Thyroid gland (tissue), 4 donors: ENCODE measurements at regions not wholly inside any gene's neighbourhood (a gene's known extent, or its start where the extent isn't known, plus 50 kb on each side); places are given as distances from the start of the nearest gene placed in this dataset.

Experiments used
- DNase-seq, 2 donors: peaks; one replicate each; pipeline ENCODE4 v3.0.0-alpha.2; 2019
- H3K27ac ChIP-seq, 3 donors: fragments of 200-600 bp; sonication (generic); 1 replicate in 2 of 3; 2 replicates in 1 of 3; pipeline ENCODE4 v1.5.1; 2016 to 2019; ENCODE audit warnings: mild to moderate bottlenecking in 1 of 3, moderate library complexity in 1 of 3
- H3K27me3 ChIP-seq: fragments of 200-600 bp; sonication (generic); one replicate; pipeline ENCODE4 v1.5.1; 2019
- H3K36me3 ChIP-seq, 2 donors: fragments of 200-600 bp; sonication (generic); one replicate each; pipeline ENCODE4 v1.5.1; 2016 to 2019
- H3K4me1 ChIP-seq, 2 donors: fragments of 200-600 bp; sonication (generic); one replicate each; pipeline ENCODE4 v1.5.1; 2017 to 2019
- H3K4me3 ChIP-seq, 3 donors: fragments of 200-600 bp; sonication (generic); replicated peaks in 1 of 3; 1 replicate in 2 of 3; 2 replicates in 1 of 3; pipeline ENCODE4 v1.5.1; 2016; ENCODE audit warnings: mild to moderate bottlenecking in 1 of 3
- H3K9me3 ChIP-seq: fragments of 200-600 bp; sonication (generic); one replicate; pipeline ENCODE4 v1.5.1; 2017
- POLR2A ChIP-seq, 2 donors: fragments of 450-650 bp; IDR thresholded peaks; one replicate each; pipeline ENCODE4 v1.6.1; 2017; ENCODE audit warnings: antibody characterized with exemption in 2 of 2, mild to moderate bottlenecking in 2 of 2, moderate library complexity in 1 of 2
- WGBS, 2 donors: methylation state at CpG; one replicate each; pipeline ENCODE4 v1.1.5; 2017; 5-methylcytosine and 5-hydroxymethylcytosine counted together
- intact Hi-C: fragments of 100-400 bp; cut with DNase I; formaldehyde crosslinking; loops from one replicate; pipeline ENCODE4 v1.15.1; 2023
- TF ChIP-seq, protein P1 (sequence below), 6 experiments: fragments of 200-600 bp in 3 of 6; fragments of 450-650 bp in 3 of 6; sonication (generic) in 3 of 6; IDR thresholded peaks; one replicate each; pipeline ENCODE4 v1.5.1; 2016 to 2019; ENCODE audit warnings: antibody characterized with exemption in 6 of 6, mild to moderate bottlenecking in 2 of 6, inconsistent platforms in 1 of 6, moderate library complexity in 1 of 6

DNA sequence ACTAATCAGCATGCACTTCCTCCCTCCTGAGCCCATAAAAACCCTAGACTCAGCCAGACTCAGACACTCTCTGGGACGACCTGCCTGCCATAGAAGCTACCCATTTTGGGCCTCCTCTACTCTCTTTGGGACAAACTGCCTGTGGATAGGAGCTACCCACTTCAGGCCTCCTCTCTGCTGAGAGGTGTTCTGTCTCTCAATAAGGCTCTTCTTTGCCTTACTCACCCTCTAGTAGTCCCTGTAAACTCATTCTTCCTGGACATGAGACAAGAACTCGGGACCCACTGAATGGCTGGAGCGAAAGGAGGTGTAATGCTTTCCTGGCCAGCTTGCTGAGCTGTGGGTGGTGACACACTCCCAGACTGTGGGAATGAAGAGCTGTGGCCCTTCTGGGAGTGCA, 424.8 kb upstream of the FZD8 start:
- Histone ChIP-seq H3K27ac (no peak overlapping the region), H3K4me1 (no peaks in the 10 kb centered on the region), H3K4me3 (no peak overlapping the region), H3K27me3 (no peaks in the 10 kb centered on the region), H3K36me3 (no peaks in the 10 kb centered on the region), H3K9me3 (no peaks in the 10 kb centered on the region)
- DNase-seq, result no peak
- intact Hi-C loops, result no loop called here
- WGBS, 2 donors, result 88 to 96% methylated on average over 3 of the region's 3 CpGs
- no peak for TF ChIP-seq POLR2A (IDR thresholded peaks at IDR 0.05)
- TF ChIP-seq, protein P1, sequence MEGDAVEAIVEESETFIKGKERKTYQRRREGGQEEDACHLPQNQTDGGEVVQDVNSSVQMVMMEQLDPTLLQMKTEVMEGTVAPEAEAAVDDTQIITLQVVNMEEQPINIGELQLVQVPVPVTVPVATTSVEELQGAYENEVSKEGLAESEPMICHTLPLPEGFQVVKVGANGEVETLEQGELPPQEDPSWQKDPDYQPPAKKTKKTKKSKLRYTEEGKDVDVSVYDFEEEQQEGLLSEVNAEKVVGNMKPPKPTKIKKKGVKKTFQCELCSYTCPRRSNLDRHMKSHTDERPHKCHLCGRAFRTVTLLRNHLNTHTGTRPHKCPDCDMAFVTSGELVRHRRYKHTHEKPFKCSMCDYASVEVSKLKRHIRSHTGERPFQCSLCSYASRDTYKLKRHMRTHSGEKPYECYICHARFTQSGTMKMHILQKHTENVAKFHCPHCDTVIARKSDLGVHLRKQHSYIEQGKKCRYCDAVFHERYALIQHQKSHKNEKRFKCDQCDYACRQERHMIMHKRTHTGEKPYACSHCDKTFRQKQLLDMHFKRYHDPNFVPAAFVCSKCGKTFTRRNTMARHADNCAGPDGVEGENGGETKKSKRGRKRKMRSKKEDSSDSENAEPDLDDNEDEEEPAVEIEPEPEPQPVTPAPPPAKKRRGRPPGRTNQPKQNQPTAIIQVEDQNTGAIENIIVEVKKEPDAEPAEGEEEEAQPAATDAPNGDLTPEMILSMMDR (IDR thresholded peaks at IDR 0.05), result no peak

DNA sequence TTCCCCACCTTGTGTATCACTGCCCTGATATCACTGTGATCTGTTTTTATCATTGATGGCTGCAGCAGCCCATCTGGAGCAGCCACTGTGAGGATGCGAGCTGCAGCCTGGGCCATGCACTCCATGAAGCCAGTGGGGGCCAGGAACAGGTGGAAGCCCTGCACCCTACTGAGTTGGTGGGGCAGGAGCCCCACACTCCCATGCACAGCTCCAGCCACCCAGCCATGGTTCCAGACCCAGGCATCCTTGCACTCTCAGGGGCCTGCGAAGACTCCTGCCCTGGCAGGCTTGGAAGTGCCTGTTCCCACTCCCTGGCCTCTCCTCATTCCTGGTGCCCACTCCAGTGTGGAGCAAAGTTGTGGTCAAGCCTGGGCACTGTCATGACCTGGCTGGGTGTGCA, 424.0 kb upstream of the FZD8 start:
- intact Hi-C loops, result no loop called here
- Histone ChIP-seq H3K27me3 (no peaks in the 10 kb centered on the region), H3K36me3 (no peaks in the 10 kb centered on the region), H3K9me3 (no peaks in the 10 kb centered on the region), H3K27ac (no peak overlapping the region), H3K4me1 (no peaks in the 10 kb centered on the region), H3K4me3 (no peak overlapping the region)
- WGBS, 2 donors, result 100% methylated on average over 1 of the region's 2 CpGs; no CpG with 5 or more reads in 1 of the 2 donors
- TF ChIP-seq, protein P1 (IDR thresholded peaks at IDR 0.05), result no peak
- no peak for TF ChIP-seq POLR2A (IDR thresholded peaks at IDR 0.05)
- no peak for DNase-seq

DNA sequence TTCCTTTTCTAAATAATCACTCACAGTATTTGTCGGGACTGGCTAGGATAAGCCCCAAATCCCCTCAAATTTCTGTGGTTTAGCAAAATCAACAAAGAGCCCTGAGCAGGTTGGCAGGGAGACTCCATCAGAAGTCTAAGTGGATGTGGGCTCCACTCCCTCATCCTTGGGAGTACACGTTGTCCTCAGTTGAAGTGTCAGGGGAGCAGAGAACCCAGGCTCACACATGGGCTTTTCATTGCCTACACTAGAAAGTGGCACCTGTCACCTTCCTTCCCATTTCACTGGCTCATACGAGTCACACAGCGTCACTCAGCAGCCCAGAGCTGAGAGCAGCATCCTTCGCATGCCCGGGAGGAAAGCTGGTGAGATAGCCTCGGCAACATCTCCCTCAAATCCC, 421.3 kb upstream of the FZD8 start:
- no peak for DNase-seq
- H3K4me3 ChIP-seq, result no peak overlapping the region
- WGBS, 2 donors, result 74 to 81% methylated on average over 7 of the region's 7 CpGs
- H3K36me3 ChIP-seq, result no peaks in the 10 kb centered on the region
- H3K9me3 ChIP-seq, result no peaks in the 10 kb centered on the region
- TF ChIP-seq, protein P1 (IDR thresholded peaks at IDR 0.05), result no peak
- no peak for TF ChIP-seq POLR2A (IDR thresholded peaks at IDR 0.05)
- intact Hi-C loops, result no loop called here
- H3K27ac ChIP-seq, result no peak overlapping the region
- H3K27me3 ChIP-seq, result no peaks in the 10 kb centered on the region
- H3K4me1 ChIP-seq, result no peaks in the 10 kb centered on the region

DNA sequence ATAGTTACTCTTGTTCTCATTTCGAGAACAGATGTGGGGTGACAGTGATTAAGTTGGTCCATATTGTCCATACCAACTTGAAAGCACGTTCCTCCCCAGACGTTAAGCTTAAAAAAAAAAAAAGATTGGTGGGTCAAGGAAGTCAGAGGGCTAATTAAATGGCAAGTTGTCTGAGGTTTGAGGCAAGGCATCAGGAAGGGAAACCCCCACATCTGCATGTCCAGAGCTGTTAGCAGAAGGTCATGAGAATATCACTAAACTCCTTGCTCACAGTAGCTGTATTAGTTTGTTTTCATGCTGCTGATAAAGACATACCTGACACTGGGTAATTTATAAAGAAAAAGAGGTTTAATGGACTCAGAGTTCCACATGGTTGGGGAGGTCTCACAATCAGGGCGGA, 415.6 kb upstream of the FZD8 start:
- no peak for TF ChIP-seq POLR2A (IDR thresholded peaks at IDR 0.05)
- TF ChIP-seq, protein P1 (IDR thresholded peaks at IDR 0.05), result no peak
- H3K27me3 ChIP-seq, result no peaks in the 10 kb centered on the region
- intact Hi-C loops, result no loop called here
- no peak for DNase-seq
- H3K27ac ChIP-seq, result no peak overlapping the region
- H3K4me1 ChIP-seq, result no peaks in the 10 kb centered on the region
- H3K4me3 ChIP-seq, result no peak overlapping the region
- no peaks in the 10 kb centered on the region for H3K9me3 ChIP-seq
- WGBS, 2 donors, result 85 to 93% methylated on average over 4 of the region's 4 CpGs
- no peaks in the 10 kb centered on the region for H3K36me3 ChIP-seq

DNA sequence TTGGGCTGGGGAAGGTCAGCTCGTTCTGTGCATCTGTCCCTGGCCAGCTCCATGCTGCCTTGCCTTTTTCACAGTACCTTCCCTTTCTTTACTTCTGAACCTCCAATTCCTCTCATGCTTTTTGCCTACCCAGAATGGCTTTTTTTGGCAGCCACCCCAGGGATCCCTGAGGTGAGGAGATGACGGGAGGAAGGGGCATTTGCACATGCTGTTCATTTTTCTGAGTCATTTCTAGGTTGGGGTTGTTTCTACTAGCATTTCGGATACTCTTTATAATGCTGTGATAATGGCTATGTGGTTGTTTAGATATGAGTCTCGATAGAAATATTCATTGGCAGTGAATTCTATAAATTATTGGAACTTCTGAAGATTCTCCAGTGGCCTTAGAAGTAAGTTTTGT, 415.1 kb upstream of the FZD8 start:
- no peak for TF ChIP-seq POLR2A (IDR thresholded peaks at IDR 0.05)
- TF ChIP-seq, protein P1 (IDR thresholded peaks at IDR 0.05), result no peak
- intact Hi-C loops, result no loop called here
- DNase-seq, result no peak
- no peaks in the 10 kb centered on the region for H3K4me1 ChIP-seq
- no peak overlapping the region for H3K27ac ChIP-seq
- no peak overlapping the region for H3K4me3 ChIP-seq
- WGBS, 2 donors, result 85 to 87% methylated on average over 4 of the region's 4 CpGs
- H3K9me3 ChIP-seq, result no peaks in the 10 kb centered on the region
- H3K36me3 ChIP-seq, result no peaks in the 10 kb centered on the region
- no peaks in the 10 kb centered on the region for H3K27me3 ChIP-seq
